T-helper 2 cell treated with Interferon-gamma antibody and Interleukin-4, amounts not matched to agents 100 ng/mL and 5 ng/mL, for 36 hours (primary cell): ENCODE measurements at regions not wholly inside any gene's neighbourhood (a gene's known extent, or its start where the extent isn't known, plus 50 kb on each side); places are given as distances from the start of the nearest gene placed in this dataset.
"Not testable (repeated sequence)": the region's sequence is repeated elsewhere in the genome, so short reads cannot be mapped to it uniquely, and the experiment has no call there.

Source experiments
- intact Hi-C: fragments of 100-400 bp; cut with micrococcal nuclease; formaldehyde crosslinking; loops from one replicate; pipeline ENCODE4 v1.15.1; 2023

GRCh38 chr10:9848981-9849380 lies 1168.7 kb upstream of the CELF2 start:
- intact Hi-C loops = no loop called here

- intact Hi-C loops = no loop called here
Measured at GRCh38 chr10:9850415-9850814, 1167.3 kb upstream of the CELF2 start.

GRCh38 chr10:9851808-9852207 lies 1165.9 kb upstream of the CELF2 start:
- intact Hi-C loops = no loop called here

- intact Hi-C loops = no loop called here
Measured at GRCh38 chr10:9853405-9854355, 1164.0 kb upstream of the CELF2 start.

GRCh38 chr10:9855451-9855850 lies 1162.2 kb upstream of the CELF2 start:
- intact Hi-C loops = not testable (repeated sequence)

- intact Hi-C loops = no loop called here
Measured at GRCh38 chr10:9858816-9859215, 1158.9 kb upstream of the CELF2 start.

- intact Hi-C loops = no loop called here
Measured at GRCh38 chr10:9860045-9860444, 1157.6 kb upstream of the CELF2 start.

GRCh38 chr10:9863559-9864121 lies 1154.0 kb upstream of the CELF2 start:
- intact Hi-C loops = no loop called here

- intact Hi-C loops = no loop called here
Measured at GRCh38 chr10:9868499-9868898, 1149.2 kb upstream of the CELF2 start.

GRCh38 chr10:9869205-9869604 lies 1148.5 kb upstream of the CELF2 start:
- intact Hi-C loops = no loop called here

- intact Hi-C loops = no loop called here
Measured at GRCh38 chr10:9869606-9870176, 1148.0 kb upstream of the CELF2 start.

- intact Hi-C loops = no loop called here
Measured at GRCh38 chr10:9875353-9875752, 1142.3 kb upstream of the CELF2 start.

GRCh38 chr10:9877978-9878377 lies 1139.7 kb upstream of the CELF2 start:
- intact Hi-C loops = no loop called here

GRCh38 chr10:9878383-9878782 lies 1139.3 kb upstream of the CELF2 start:
- intact Hi-C loops = no loop called here

GRCh38 chr10:9885761-9886160 lies 1131.9 kb upstream of the CELF2 start:
- intact Hi-C loops = no loop called here

GRCh38 chr10:9886772-9887171 lies 1130.9 kb upstream of the CELF2 start:
- intact Hi-C loops = no loop called here

- intact Hi-C loops = no loop called here
Measured at GRCh38 chr10:9895453-9895852, 1122.2 kb upstream of the CELF2 start.

GRCh38 chr10:9895981-9896380 lies 1121.7 kb upstream of the CELF2 start:
- intact Hi-C loops = no loop called here

- intact Hi-C loops = no loop called here
Measured at GRCh38 chr10:9898633-9899395, 1118.9 kb upstream of the CELF2 start.

- intact Hi-C loops = no loop called here
Measured at GRCh38 chr10:9900751-9901150, 1116.9 kb upstream of the CELF2 start.

- intact Hi-C loops = no loop called here
Measured at GRCh38 chr10:9901971-9902370, 1115.7 kb upstream of the CELF2 start.

- intact Hi-C loops = no loop called here
Measured at GRCh38 chr10:9910446-9910845, 1107.2 kb upstream of the CELF2 start.
